Type B pancreatic cell (in vitro differentiated cells): ENCODE measurements at regions not wholly inside any gene's neighbourhood (a gene's known extent, or its start where the extent isn't known, plus 50 kb on each side); places are given as distances from the start of the nearest gene placed in this dataset.

Source experiments
- DNase-seq: peaks from one replicate; pipeline ENCODE4 v3.0.0; 2021; ENCODE audit warnings: mixed read lengths; ENCODE audit not compliant: unreplicated experiment; ENCODE audit errors: extremely low spot score
- H3K27ac Mint-ChIP-seq: 2 replicates; pipeline ENCODE4 v1.8.0; 2021; ENCODE audit warnings: mild to moderate bottlenecking, mixed read lengths
- H3K27me3 Mint-ChIP-seq: 2 replicates; pipeline ENCODE4 v1.8.0; 2021; ENCODE audit warnings: mixed read lengths
- H3K36me3 Mint-ChIP-seq: 2 replicates; pipeline ENCODE4 v1.8.0; 2021; ENCODE audit warnings: mixed read lengths
- H3K4me1 Mint-ChIP-seq: one replicate; pipeline ENCODE4 v1.8.0; 2021; ENCODE audit warnings: mixed read lengths; ENCODE audit not compliant: unreplicated experiment
- H3K4me3 Mint-ChIP-seq: 2 replicates; pipeline ENCODE4 v1.8.0; 2021; ENCODE audit warnings: mild to moderate bottlenecking, mixed read lengths
- H3K9me3 Mint-ChIP-seq: 2 replicates; pipeline ENCODE4 v1.8.0; 2021; ENCODE audit warnings: mixed read lengths
- TF ChIP-seq, protein P1 (sequence below): fragments of 200-600 bp; sonication (generic); conservative IDR thresholded peaks from 2 replicates; pipeline ENCODE4 v1.5.0; 2021; ENCODE audit warnings: antibody characterized with exemption, mild to moderate bottlenecking

DNA sequence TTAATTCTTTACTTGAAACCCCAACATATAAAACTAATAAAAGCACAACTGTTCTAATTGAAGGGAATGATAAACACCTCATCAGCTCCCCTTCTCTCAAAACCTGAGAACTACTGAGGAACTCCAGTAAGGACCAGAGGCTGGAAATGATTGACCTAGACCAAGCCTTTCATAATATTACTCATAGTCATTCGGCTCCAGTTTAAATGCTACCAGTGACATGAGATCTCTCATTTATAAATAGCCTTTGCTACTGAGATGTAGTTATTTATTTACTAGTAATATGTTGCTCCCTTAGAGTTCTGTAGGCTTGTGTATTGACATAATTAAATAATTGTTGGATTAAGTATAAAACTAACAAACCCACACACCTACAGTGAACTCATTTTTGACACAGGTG lies 209.8 kb upstream of the PRMT6 start:
- Mint-ChIP-seq H3K27me3 (no peaks in the 10 kb centered on the region), H3K4me1 (peaks cover 6% of the 10 kb centered on the region), H3K4me3 (no peak overlapping the region), H3K36me3 (no peaks in the 10 kb centered on the region), H3K27ac (no peak overlapping the region), H3K9me3 (no peaks in the 10 kb centered on the region)
- no peak for DNase-seq
- TF ChIP-seq, protein P1, sequence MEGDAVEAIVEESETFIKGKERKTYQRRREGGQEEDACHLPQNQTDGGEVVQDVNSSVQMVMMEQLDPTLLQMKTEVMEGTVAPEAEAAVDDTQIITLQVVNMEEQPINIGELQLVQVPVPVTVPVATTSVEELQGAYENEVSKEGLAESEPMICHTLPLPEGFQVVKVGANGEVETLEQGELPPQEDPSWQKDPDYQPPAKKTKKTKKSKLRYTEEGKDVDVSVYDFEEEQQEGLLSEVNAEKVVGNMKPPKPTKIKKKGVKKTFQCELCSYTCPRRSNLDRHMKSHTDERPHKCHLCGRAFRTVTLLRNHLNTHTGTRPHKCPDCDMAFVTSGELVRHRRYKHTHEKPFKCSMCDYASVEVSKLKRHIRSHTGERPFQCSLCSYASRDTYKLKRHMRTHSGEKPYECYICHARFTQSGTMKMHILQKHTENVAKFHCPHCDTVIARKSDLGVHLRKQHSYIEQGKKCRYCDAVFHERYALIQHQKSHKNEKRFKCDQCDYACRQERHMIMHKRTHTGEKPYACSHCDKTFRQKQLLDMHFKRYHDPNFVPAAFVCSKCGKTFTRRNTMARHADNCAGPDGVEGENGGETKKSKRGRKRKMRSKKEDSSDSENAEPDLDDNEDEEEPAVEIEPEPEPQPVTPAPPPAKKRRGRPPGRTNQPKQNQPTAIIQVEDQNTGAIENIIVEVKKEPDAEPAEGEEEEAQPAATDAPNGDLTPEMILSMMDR, result no peak

DNA sequence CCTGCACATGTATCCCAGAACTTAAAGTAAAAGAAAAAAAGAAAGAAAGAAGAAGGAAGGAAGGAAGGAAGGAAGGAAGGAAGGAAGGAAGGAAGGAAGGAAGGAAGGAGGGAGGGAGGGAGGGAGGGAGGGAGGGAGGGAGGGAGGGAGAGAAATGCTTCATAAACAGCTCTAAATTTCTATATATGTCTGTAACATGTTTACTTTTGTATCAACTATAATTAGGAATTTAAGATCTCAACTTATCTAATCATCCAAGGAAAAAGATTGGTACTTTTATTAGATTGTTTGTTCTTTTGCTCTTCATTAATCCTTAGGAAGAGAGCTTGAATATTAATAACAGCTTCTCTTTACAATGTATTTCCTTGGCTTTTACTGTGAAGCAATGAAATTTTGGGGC lies 195.4 kb upstream of the PRMT6 start:
- H3K27me3 Mint-ChIP-seq, result no peaks in the 10 kb centered on the region
- no peaks in the 10 kb centered on the region for H3K9me3 Mint-ChIP-seq
- no peak overlapping the region for H3K4me3 Mint-ChIP-seq
- no peak overlapping the region for H3K27ac Mint-ChIP-seq
- H3K36me3 Mint-ChIP-seq, result no peaks in the 10 kb centered on the region
- TF ChIP-seq, protein P1, result no peak
- no peak for DNase-seq
- H3K4me1 Mint-ChIP-seq, result no peaks in the 10 kb centered on the region

DNA sequence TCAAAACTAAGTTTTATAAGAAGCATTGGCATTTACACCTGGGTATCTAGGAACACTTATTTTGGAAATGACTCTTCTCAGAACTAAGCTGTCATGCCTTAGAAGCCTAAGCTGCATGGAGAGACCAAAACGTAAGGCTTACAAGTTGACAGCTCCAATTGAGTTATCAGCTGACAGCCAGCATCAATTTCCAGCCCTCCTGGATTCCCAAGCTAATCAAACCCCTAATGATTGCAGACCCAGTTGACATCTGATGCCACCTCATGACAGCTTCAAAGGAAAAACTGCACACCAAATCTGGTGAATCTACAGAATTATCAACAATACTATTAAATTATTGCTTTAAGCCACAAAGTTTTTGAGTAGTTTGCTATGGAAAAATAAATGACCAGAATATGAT lies 187.6 kb upstream of the PRMT6 start:
- no peaks in the 10 kb centered on the region for H3K36me3 Mint-ChIP-seq
- no peaks in the 10 kb centered on the region for H3K4me1 Mint-ChIP-seq
- TF ChIP-seq, protein P1, result no peak
- no peak overlapping the region for H3K4me3 Mint-ChIP-seq
- H3K27me3 Mint-ChIP-seq, result no peaks in the 10 kb centered on the region
- DNase-seq, result no peak
- peaks cover 13% of the 10 kb centered on the region for H3K9me3 Mint-ChIP-seq
- H3K27ac Mint-ChIP-seq, result no peak overlapping the region

- TF ChIP-seq, protein P1, result no peak
- no peak overlapping the region for H3K27ac Mint-ChIP-seq
- H3K27me3 Mint-ChIP-seq, result no peaks in the 10 kb centered on the region
- no peaks in the 10 kb centered on the region for H3K36me3 Mint-ChIP-seq
- H3K9me3 Mint-ChIP-seq, result peaks cover 13% of the 10 kb centered on the region
- H3K4me3 Mint-ChIP-seq, result no peak overlapping the region
- H3K4me1 Mint-ChIP-seq, result no peaks in the 10 kb centered on the region
- no peak for DNase-seq
These were observed 180.9 kb upstream of the PRMT6 start for GRCh38 chr1:106875622-106876021.

- no peak overlapping the region for H3K27ac Mint-ChIP-seq
- no peaks in the 10 kb centered on the region for H3K4me1 Mint-ChIP-seq
- H3K36me3 Mint-ChIP-seq, result no peaks in the 10 kb centered on the region
- no peak for DNase-seq
- peaks cover 3% of the 10 kb centered on the region for H3K27me3 Mint-ChIP-seq
- H3K4me3 Mint-ChIP-seq, result no peak overlapping the region
- TF ChIP-seq, protein P1, result no peak
- peaks cover 11% of the 10 kb centered on the region for H3K9me3 Mint-ChIP-seq
These were observed 180.1 kb upstream of the PRMT6 start for GRCh38 chr1:106876384-106876783.

DNA sequence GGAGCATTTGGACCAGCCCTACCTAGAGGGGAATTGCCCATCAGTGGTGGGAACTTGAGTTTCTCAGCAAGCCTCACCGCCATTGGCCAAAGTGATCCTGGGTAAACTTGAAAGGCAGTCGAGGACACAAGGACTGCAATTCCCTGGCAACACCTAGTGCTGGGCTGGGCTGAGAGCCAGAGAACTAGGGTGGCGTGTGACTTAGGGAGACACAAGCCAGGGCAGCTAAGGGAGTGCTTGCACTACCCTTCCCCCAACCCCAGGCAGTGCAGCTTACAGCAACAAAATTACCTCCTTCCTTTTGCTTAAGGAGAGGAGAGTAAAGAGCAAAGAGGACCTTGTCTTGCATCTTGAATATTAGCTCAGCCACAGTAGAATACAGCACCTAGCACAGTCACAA lies 176.9 kb upstream of the PRMT6 start:
- no peaks in the 10 kb centered on the region for H3K9me3 Mint-ChIP-seq
- DNase-seq, result no peak
- TF ChIP-seq, protein P1, result no peak
- H3K36me3 Mint-ChIP-seq, result no peaks in the 10 kb centered on the region
- peaks cover 3% of the 10 kb centered on the region for H3K27me3 Mint-ChIP-seq
- no peak overlapping the region for H3K27ac Mint-ChIP-seq
- no peaks in the 10 kb centered on the region for H3K4me1 Mint-ChIP-seq
- no peak overlapping the region for H3K4me3 Mint-ChIP-seq
